Liver (tissue), 3 donors: ENCODE measurements at regions not wholly inside any gene's neighbourhood (a gene's known extent, or its start where the extent isn't known, plus 50 kb on each side); places are given as distances from the start of the nearest gene placed in this dataset.

ENCODE experiments used
- ATF3 ChIP-seq: IDR thresholded peaks from 2 replicates; pipeline ENCODE4 v1.6.1; 2016; ENCODE audit warnings: antibody characterized with exemption
- CTCF ChIP-seq: fragments of 150-350 bp; IDR thresholded peaks from 2 replicates; pipeline ENCODE4 v1.5.1; 2017; ENCODE audit warnings: improper control_type of control experiment, low read depth, low read length; ENCODE audit not compliant: missing input control
- EGR1 ChIP-seq, 2 donors: IDR thresholded peaks; 2 replicates each; pipeline ENCODE4 v1.6.1; 2016 to 2018; ENCODE audit warnings: antibody characterized with exemption in 2 of 2, low read depth in 2 of 2
- FOXA1 ChIP-seq: IDR thresholded peaks from 2 replicates; pipeline ENCODE4 v1.6.1; 2016; ENCODE audit warnings: antibody characterized with exemption
- GABPA ChIP-seq, 2 donors: IDR thresholded peaks in 1 of 2; conservative IDR thresholded peaks in 1 of 2; 2 replicates each; pipeline ENCODE4 v1.6.1; 2016; ENCODE audit warnings: antibody characterized with exemption in 2 of 2, mild to moderate bottlenecking in 1 of 2, moderate library complexity in 1 of 2
- HNF4G ChIP-seq: IDR thresholded peaks from 2 replicates; pipeline ENCODE4 v1.6.1; 2016; ENCODE audit warnings: antibody characterized with exemption
- JUND ChIP-seq, 2 donors: IDR thresholded peaks; 2 replicates each; pipeline ENCODE4 v1.6.1; 2016; ENCODE audit warnings: antibody characterized with exemption in 2 of 2
- MAX ChIP-seq: IDR thresholded peaks from 2 replicates; pipeline ENCODE4 v1.6.1; 2016; ENCODE audit warnings: antibody characterized with exemption
- RAD21 ChIP-seq, 2 donors: IDR thresholded peaks; 2 replicates each; pipeline ENCODE4 v1.6.1; 2016; ENCODE audit warnings: antibody characterized with exemption in 2 of 2, mild to moderate bottlenecking in 2 of 2
- REST ChIP-seq: IDR thresholded peaks from 2 replicates; pipeline ENCODE4 v1.6.1; 2016; ENCODE audit warnings: antibody characterized with exemption, mild to moderate bottlenecking
- SP1 ChIP-seq: IDR thresholded peaks from 2 replicates; pipeline ENCODE4 v1.6.1; 2018; ENCODE audit warnings: antibody characterized with exemption, mild to moderate bottlenecking
- TAF1 ChIP-seq: conservative IDR thresholded peaks from 2 replicates; pipeline ENCODE4 v1.6.1; 2016; ENCODE audit warnings: antibody characterized with exemption, mild to moderate bottlenecking
- YY1 ChIP-seq: IDR thresholded peaks from 2 replicates; pipeline ENCODE4 v1.6.1; 2016; ENCODE audit warnings: antibody characterized with exemption, mild to moderate bottlenecking
- TF ChIP-seq, protein P1 (sequence below): IDR thresholded peaks from 2 replicates; pipeline ENCODE4 v1.6.1; 2016; ENCODE audit warnings: antibody characterized with exemption
- donor health status: healthy.
- donor health status: healthy.

GRCh38 chr2:194015751-194016150, 1641.3 kb upstream of the SLC39A10 start:
- TF ChIP-seq CTCF (no peak), FOXA1 (no peak), TAF1 (no peak), RAD21 (IDR thresholded peaks at IDR 0.05) (no peak), REST (no peak), GABPA (IDR thresholded peaks at IDR 0.05 in 1 of 2, conservative IDR thresholded peaks at IDR 0.05 in 1 of 2) (no peak), HNF4G (no peak), YY1 (no peak), ATF3 (no peak), JUND (IDR thresholded peaks at IDR 0.05) (no peak), SP1 (no peak), MAX (no peak), EGR1 (IDR thresholded peaks at IDR 0.05; ENCODE audit: low read depth in 2 of 2) (no peak)
- TF ChIP-seq, protein P1, sequence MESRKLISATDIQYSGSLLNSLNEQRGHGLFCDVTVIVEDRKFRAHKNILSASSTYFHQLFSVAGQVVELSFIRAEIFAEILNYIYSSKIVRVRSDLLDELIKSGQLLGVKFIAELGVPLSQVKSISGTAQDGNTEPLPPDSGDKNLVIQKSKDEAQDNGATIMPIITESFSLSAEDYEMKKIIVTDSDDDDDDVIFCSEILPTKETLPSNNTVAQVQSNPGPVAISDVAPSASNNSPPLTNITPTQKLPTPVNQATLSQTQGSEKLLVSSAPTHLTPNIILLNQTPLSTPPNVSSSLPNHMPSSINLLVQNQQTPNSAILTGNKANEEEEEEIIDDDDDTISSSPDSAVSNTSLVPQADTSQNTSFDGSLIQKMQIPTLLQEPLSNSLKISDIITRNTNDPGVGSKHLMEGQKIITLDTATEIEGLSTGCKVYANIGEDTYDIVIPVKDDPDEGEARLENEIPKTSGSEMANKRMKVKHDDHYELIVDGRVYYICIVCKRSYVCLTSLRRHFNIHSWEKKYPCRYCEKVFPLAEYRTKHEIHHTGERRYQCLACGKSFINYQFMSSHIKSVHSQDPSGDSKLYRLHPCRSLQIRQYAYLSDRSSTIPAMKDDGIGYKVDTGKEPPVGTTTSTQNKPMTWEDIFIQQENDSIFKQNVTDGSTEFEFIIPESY, result no peak
